IMR-90 (cell line): ENCODE measurements at regions not wholly inside any gene's neighbourhood (a gene's known extent, or its start where the extent isn't known, plus 50 kb on each side); places are given as distances from the start of the nearest gene placed in this dataset.

Experiments used
- ATAC-seq: fragments of 200-7000 bp; cut with Tn5 transposase; 2 replicates; pipeline ENCODE4 v1.9.1; 2020; ENCODE audit warnings: low read depth, mild to moderate bottlenecking, moderate library complexity
- BruUV-seq: library from RNA; stranded (reverse); fragments of 400-500 nt; replicated peaks from 2 replicates; lab custom pipeline; 2021; lab: Mats Ljungman, UMichigan
- CTCF ChIA-PET: fragments of 300-600 bp; formaldehyde crosslinking; extraction: SDS; loops from one replicate; lab custom pipeline; 2021; ENCODE audit warnings: antibody characterized with exemption; lab: Yijun Ruan, JAX
- POLR2A ChIA-PET: fragments of 300-600 bp; sonication (Branson Sonifier 250); formaldehyde crosslinking; loops from one replicate; lab custom pipeline; 2022; ENCODE audit warnings: antibody characterized with exemption; ENCODE audit not compliant: unreplicated experiment; lab: Charles Lee
- DNase-seq: peaks from one replicate; pipeline ENCODE4 v3.0.0; 2013
- H2AFZ ChIP-seq: replicated peaks from 2 replicates; pipeline ENCODE3; 2013; ENCODE audit warnings: low read length, mild to moderate bottlenecking; ENCODE audit not compliant: poor library complexity
- H2AK5ac ChIP-seq: 2 replicates; pipeline ENCODE4 v1.6.1; 2013; ENCODE audit warnings: low read depth, low read length, inconsistent platforms
- H2AK9ac ChIP-seq: replicated peaks from 2 replicates; pipeline ENCODE3; 2013; ENCODE audit warnings: mild to moderate bottlenecking, low read depth, low read length, moderate library complexity; ENCODE audit not compliant: poor library complexity
- H2BK120ac ChIP-seq: 2 replicates; pipeline ENCODE4 v1.6.1; 2013; ENCODE audit warnings: low read depth, low read length, inconsistent platforms
- H2BK15ac ChIP-seq: 3 replicates; pipeline ENCODE4 v1.6.1; 2013; ENCODE audit warnings: low read depth, low read length, inconsistent platforms
- H2BK20ac ChIP-seq: 2 replicates; pipeline ENCODE4 v1.6.1; 2013; ENCODE audit warnings: low read depth, mild to moderate bottlenecking, inconsistent platforms, low read length, moderate library complexity
- H2BK5ac ChIP-seq: 2 replicates; pipeline ENCODE4 v1.6.1; 2013; ENCODE audit warnings: mild to moderate bottlenecking, low read depth, low read length, inconsistent platforms; ENCODE audit not compliant: poor library complexity, severe bottlenecking
- H3K14ac ChIP-seq: replicated peaks from 2 replicates; pipeline ENCODE4 v1.6.1; 2013; ENCODE audit warnings: low read depth, low read length, inconsistent platforms
- H3K18ac ChIP-seq: 2 replicates; pipeline ENCODE4 v1.6.1; 2013; ENCODE audit warnings: low read depth, low read length, control low read depth
- H3K23ac ChIP-seq: 2 replicates; pipeline ENCODE4 v1.6.1; 2013; ENCODE audit warnings: low read depth, low read length, inconsistent platforms
- H3K27ac ChIP-seq: 2 replicates; pipeline ENCODE4 v1.5.1; 2013; ENCODE audit warnings: mild to moderate bottlenecking, control low read depth, low read length; ENCODE audit not compliant: insufficient read depth
- H3K27me3 ChIP-seq: 2 replicates; pipeline ENCODE4 v1.6.1; 2013; ENCODE audit warnings: low read length; ENCODE audit not compliant: control insufficient read depth, insufficient read depth
- H3K36me3 ChIP-seq: 2 replicates; pipeline ENCODE4 v1.6.1; 2013; ENCODE audit warnings: low read length, mixed read lengths; ENCODE audit not compliant: control insufficient read depth, insufficient read depth
- H3K4ac ChIP-seq: 2 replicates; pipeline ENCODE4 v1.6.1; 2013; ENCODE audit warnings: low read depth, low read length, inconsistent platforms
- H3K4me1 ChIP-seq: 2 replicates; pipeline ENCODE4 v1.6.1; 2013; ENCODE audit warnings: low read length, mixed read lengths; ENCODE audit not compliant: control insufficient read depth, insufficient read depth
- H3K4me2 ChIP-seq: 2 replicates; pipeline ENCODE4 v1.6.1; 2013; ENCODE audit warnings: low read depth, mild to moderate bottlenecking, control low read depth, low read length, moderate library complexity
- H3K4me3 ChIP-seq: 2 replicates; pipeline ENCODE4 v1.5.1; 2013; ENCODE audit warnings: low read depth, mild to moderate bottlenecking, control low read depth, low read length, moderate library complexity; ENCODE audit not compliant: insufficient read depth
- H3K56ac ChIP-seq: 2 replicates; pipeline ENCODE4 v1.6.1; 2013; ENCODE audit warnings: low read length, inconsistent platforms; ENCODE audit not compliant: insufficient read depth; ENCODE audit errors: extremely low read depth
- H3K79me1 ChIP-seq, 2 experiments: 2 replicates each; pipeline ENCODE4 v1.6.1; 2013; ENCODE audit warnings: low read length in 2 of 2, inconsistent platforms in 1 of 2, low read depth in 1 of 2
- H3K9ac ChIP-seq: 2 replicates; pipeline ENCODE4 v1.6.1; 2013; ENCODE audit warnings: low read depth, low read length, control low read depth
- H3K9me1 ChIP-seq: 2 replicates; pipeline ENCODE4 v1.6.1; 2013; ENCODE audit warnings: low read length, inconsistent platforms; ENCODE audit not compliant: insufficient read depth
- H3K9me3 ChIP-seq: 2 replicates; pipeline ENCODE4 v1.6.1; 2013; ENCODE audit warnings: low read length; ENCODE audit not compliant: control insufficient read depth, insufficient read depth
- H4K20me1 ChIP-seq: 2 replicates; pipeline ENCODE4 v1.6.1; 2013; ENCODE audit warnings: low read length, inconsistent platforms; ENCODE audit not compliant: insufficient read depth
- H4K5ac ChIP-seq: 2 replicates; pipeline ENCODE4 v1.6.1; 2013; ENCODE audit warnings: mild to moderate bottlenecking, low read depth, low read length, control low read depth
- H4K8ac ChIP-seq, 2 experiments: 2 replicates each; pipeline ENCODE4 v1.6.1; 2013; ENCODE audit warnings: low read depth in 2 of 2, low read length in 2 of 2, control low read depth in 1 of 2, inconsistent platforms in 1 of 2
- H4K91ac ChIP-seq: 2 replicates; pipeline ENCODE4 v1.6.1; 2013; ENCODE audit warnings: low read depth, low read length, inconsistent platforms; ENCODE audit not compliant: insufficient read depth
- BHLHE40 ChIP-seq: fragments of 150-350 bp; IDR thresholded peaks from 2 replicates; pipeline ENCODE4 v1.6.1; 2016; ENCODE audit warnings: mild to moderate bottlenecking, low read depth, low read length
- CEBPB ChIP-seq: IDR thresholded peaks from 2 replicates; pipeline ENCODE4 v1.6.1; 2012; ENCODE audit warnings: low read depth, low read length, improper control_type of control experiment
- CHD1 ChIP-seq: IDR thresholded peaks from 2 replicates; pipeline ENCODE4 v1.6.1; 2012; ENCODE audit warnings: low read depth, low read length, improper control_type of control experiment
- ELK1 ChIP-seq: fragments of 150-350 bp; IDR thresholded peaks from 2 replicates; pipeline ENCODE4 v1.6.1; 2016; ENCODE audit warnings: low read depth, mild to moderate bottlenecking, low read length, moderate library complexity, borderline replicate concordance
- FOS ChIP-seq: fragments of 150-350 bp; IDR thresholded peaks from 2 replicates; pipeline ENCODE4 v1.6.1; 2016; ENCODE audit warnings: low read depth, low read length
- MAFK ChIP-seq: IDR thresholded peaks from 2 replicates; pipeline ENCODE4 v1.6.1; 2012; ENCODE audit warnings: low read depth, low read length, improper control_type of control experiment
- MAZ ChIP-seq: IDR thresholded peaks from 2 replicates; pipeline ENCODE4 v1.6.1; 2012; ENCODE audit warnings: low read depth, mild to moderate bottlenecking, low read length, improper control_type of control experiment, moderate library complexity, borderline replicate concordance
- MXI1 ChIP-seq: IDR thresholded peaks from 2 replicates; pipeline ENCODE4 v1.6.1; 2012; ENCODE audit warnings: low read depth, mild to moderate bottlenecking, low read length, moderate library complexity, borderline replicate concordance
- NFE2L2 ChIP-seq: fragments of 150-350 bp; IDR thresholded peaks from 2 replicates; pipeline ENCODE4 v1.6.1; 2016; ENCODE audit warnings: low read depth, mild to moderate bottlenecking, low read length
- POLR2A ChIP-seq: IDR thresholded peaks from 2 replicates; pipeline ENCODE4 v1.6.1; 2012; ENCODE audit warnings: mild to moderate bottlenecking, low read depth, low read length
- RAD21 ChIP-seq: IDR thresholded peaks from 2 replicates; pipeline ENCODE4 v1.6.1; 2012; ENCODE audit warnings: low read length, improper control_type of control experiment
- RCOR1 ChIP-seq: IDR thresholded peaks from 2 replicates; pipeline ENCODE4 v1.6.1; 2012; ENCODE audit warnings: mild to moderate bottlenecking, low read length, improper control_type of control experiment; ENCODE audit not compliant: insufficient replicate concordance
- RFX5 ChIP-seq: IDR thresholded peaks from 2 replicates; pipeline ENCODE4 v1.8.0; 2012; ENCODE audit warnings: low read depth, mild to moderate bottlenecking, low read length, moderate library complexity
- SMC3 ChIP-seq: fragments of 150-350 bp; IDR thresholded peaks from 2 replicates; pipeline ENCODE4 v1.6.1; 2016; ENCODE audit warnings: low read depth, mild to moderate bottlenecking, antibody characterized with exemption, low read length, moderate library complexity
- USF2 ChIP-seq: fragments of 150-350 bp; IDR thresholded peaks from 2 replicates; pipeline ENCODE4 v1.6.1; 2017; ENCODE audit warnings: mild to moderate bottlenecking, antibody characterized with exemption, low read length, low read depth
- WGBS, 2 experiments: methylation state at CpG; one replicate each; pipeline versions ENCODE4 v1.1.5 to v1.1.7; 2013; ENCODE audit warnings: missing lambda C conversion rate in 2 of 2; ENCODE audit not compliant: insufficient read length in 1 of 2; ENCODE audit errors: extremely low coverage in 2 of 2; 5-methylcytosine and 5-hydroxymethylcytosine counted together
- dilution Hi-C: fragments of 300-500 bp; cut with HindIII; formaldehyde crosslinking; loops from one replicate; pipeline ENCODE4 v1.14.3; 2018; ENCODE audit warnings: low sequenced_read_pairs; ENCODE audit not compliant: unreplicated experiment
- in situ Hi-C: fragments of 300-500 bp; cut with MboI; formaldehyde crosslinking; loops from 3 replicates; pipeline ENCODE4 v1.14.3; 2019; ENCODE audit warnings: low sequenced_read_pairs, inconsistent platforms, mixed read lengths
- intact Hi-C: fragments of 100-400 bp; cut with micrococcal nuclease; formaldehyde crosslinking; loops from 2 replicates; pipeline ENCODE4 v1.10.0; 2022
- TF ChIP-seq, protein P1 (sequence below): conservative IDR thresholded peaks from 2 replicates; pipeline ENCODE4 v1.5.1; 2012; ENCODE audit warnings: mild to moderate bottlenecking, low read depth, low read length, improper control_type of control experiment

DNA sequence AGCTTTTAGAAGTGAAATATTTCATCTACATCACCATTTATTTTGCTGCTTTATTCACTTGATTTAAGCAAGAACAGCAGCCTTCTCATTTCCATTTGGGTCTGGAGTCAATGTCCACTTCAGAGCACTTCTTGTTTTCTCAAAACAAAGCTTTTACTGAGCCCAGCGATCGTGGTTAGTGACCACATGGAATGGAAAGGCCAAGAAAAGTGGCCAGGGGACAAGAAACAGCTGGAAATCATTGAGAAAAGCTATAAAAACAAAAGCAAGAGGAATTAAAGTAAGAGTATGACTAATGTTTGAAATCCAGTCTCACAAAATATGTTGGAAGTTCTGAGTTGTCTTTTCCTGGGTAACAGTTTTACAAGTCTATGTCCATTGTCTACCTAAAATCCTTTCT is 328.4 kb upstream of the INTU start:
- no peaks in the 10 kb centered on the region for H3K4me1 ChIP-seq
- no peaks in the 10 kb centered on the region for H4K20me1 ChIP-seq
- BruUV-seq, result no TSS peak
- H3K4me3 ChIP-seq, result no peak overlapping the region
- H3K4ac ChIP-seq, result no peak overlapping the region
- dilution Hi-C loops (no loop called here), intact Hi-C loops (no loop called here), in situ Hi-C loops (no loop called here)
- CTCF ChIA-PET, result no interaction called here
- H2BK5ac ChIP-seq, result no peak overlapping the region
- no peak overlapping the region for H3K18ac ChIP-seq
- no peak overlapping the region for H3K56ac ChIP-seq
- no peaks in the 10 kb centered on the region for H3K36me3 ChIP-seq
- POLR2A ChIA-PET, result no interaction called here
- H3K9ac ChIP-seq, result no peak overlapping the region
- no peak overlapping the region for H2AFZ ChIP-seq
- H3K79me1 ChIP-seq, result no peaks in the 10 kb centered on the region
- no peak overlapping the region for H4K8ac ChIP-seq
- no peak overlapping the region for H2BK20ac ChIP-seq
- H3K9me1 ChIP-seq, result no peaks in the 10 kb centered on the region; the same call in 1 of the 2 replicates
- H4K5ac ChIP-seq, result no peak overlapping the region
- DNase-seq (peak; percentile 24), ATAC-seq (no peak)
- H2AK5ac ChIP-seq, result no peak overlapping the region
- H3K27me3 ChIP-seq, result no peaks in the 10 kb centered on the region
- no peak overlapping the region for H4K91ac ChIP-seq
- no peak overlapping the region for H2BK15ac ChIP-seq
- H2BK120ac ChIP-seq, result no peak overlapping the region
- H3K23ac ChIP-seq, result no peak overlapping the region
- H2AK9ac ChIP-seq, result no peak overlapping the region
- H3K4me2 ChIP-seq, result peak overlapping the region; percentile 44
- TF ChIP-seq USF2, result no peak
- no peak for TF ChIP-seq CHD1
- TF ChIP-seq BHLHE40, result no peak
- TF ChIP-seq POLR2A, result no peak
- no peak for TF ChIP-seq CEBPB
- no peak for TF ChIP-seq FOS
- TF ChIP-seq, protein P1, sequence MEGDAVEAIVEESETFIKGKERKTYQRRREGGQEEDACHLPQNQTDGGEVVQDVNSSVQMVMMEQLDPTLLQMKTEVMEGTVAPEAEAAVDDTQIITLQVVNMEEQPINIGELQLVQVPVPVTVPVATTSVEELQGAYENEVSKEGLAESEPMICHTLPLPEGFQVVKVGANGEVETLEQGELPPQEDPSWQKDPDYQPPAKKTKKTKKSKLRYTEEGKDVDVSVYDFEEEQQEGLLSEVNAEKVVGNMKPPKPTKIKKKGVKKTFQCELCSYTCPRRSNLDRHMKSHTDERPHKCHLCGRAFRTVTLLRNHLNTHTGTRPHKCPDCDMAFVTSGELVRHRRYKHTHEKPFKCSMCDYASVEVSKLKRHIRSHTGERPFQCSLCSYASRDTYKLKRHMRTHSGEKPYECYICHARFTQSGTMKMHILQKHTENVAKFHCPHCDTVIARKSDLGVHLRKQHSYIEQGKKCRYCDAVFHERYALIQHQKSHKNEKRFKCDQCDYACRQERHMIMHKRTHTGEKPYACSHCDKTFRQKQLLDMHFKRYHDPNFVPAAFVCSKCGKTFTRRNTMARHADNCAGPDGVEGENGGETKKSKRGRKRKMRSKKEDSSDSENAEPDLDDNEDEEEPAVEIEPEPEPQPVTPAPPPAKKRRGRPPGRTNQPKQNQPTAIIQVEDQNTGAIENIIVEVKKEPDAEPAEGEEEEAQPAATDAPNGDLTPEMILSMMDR, result no peak
- TF ChIP-seq MXI1, result no peak
- no peak for TF ChIP-seq SMC3
- TF ChIP-seq NFE2L2, result no peak
- no peak for TF ChIP-seq MAZ
- TF ChIP-seq RCOR1, result no peak
- no peak for TF ChIP-seq RAD21
- TF ChIP-seq RFX5, result no peak
- TF ChIP-seq ELK1, result no peak
- TF ChIP-seq MAFK, result no peak
- H3K27ac ChIP-seq, result no peak overlapping the region
- no peak overlapping the region for H3K14ac ChIP-seq
- no peaks in the 10 kb centered on the region for H3K9me3 ChIP-seq
- no CpG with 5 or more reads among the region's 2 CpGs for WGBS, 2 experiments
